VCaP (cell line): ENCODE measurements at regions not wholly inside any gene's neighbourhood (a gene's known extent, or its start where the extent isn't known, plus 50 kb on each side); places are given as distances from the start of the nearest gene placed in this dataset.

ENCODE experiments used
- H3K27ac ChIP-seq: fragments of 450-650 bp; 2 replicates; pipeline ENCODE4 v1.5.1; 2017
- TF ChIP-seq, protein P1 (sequence below): fragments of 450-650 bp; conservative IDR thresholded peaks from 2 replicates; pipeline ENCODE4 v1.5.1; 2017; ENCODE audit warnings: mild to moderate bottlenecking, moderate library complexity

DNA sequence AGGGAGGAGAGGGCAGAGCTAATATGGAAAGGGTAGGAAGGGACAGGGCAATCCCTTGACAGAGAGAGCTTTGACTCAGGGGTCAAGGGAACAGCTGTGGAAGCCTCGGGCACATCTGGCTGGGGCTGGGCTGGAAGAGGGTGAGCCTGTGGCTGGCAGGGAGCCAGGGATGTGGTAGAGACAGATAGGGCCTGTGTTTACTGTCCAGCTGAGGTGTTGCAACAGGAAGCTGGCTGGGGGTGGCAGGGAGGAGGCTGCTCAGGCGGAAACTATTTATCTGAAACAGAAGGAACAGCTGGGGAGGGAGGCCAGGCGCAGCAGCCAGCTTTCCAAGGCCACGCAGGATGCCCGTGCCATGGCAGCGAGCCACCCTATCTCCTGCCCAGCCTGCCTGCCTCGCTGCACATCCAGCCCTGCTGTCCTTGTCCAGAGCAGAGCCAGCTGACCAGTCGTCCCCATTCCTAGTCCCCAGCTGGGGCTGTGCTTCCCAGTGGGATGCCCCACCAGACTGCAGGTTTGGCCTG is 264.7 kb downstream of the CYP26B1 start:
- TF ChIP-seq, protein P1, sequence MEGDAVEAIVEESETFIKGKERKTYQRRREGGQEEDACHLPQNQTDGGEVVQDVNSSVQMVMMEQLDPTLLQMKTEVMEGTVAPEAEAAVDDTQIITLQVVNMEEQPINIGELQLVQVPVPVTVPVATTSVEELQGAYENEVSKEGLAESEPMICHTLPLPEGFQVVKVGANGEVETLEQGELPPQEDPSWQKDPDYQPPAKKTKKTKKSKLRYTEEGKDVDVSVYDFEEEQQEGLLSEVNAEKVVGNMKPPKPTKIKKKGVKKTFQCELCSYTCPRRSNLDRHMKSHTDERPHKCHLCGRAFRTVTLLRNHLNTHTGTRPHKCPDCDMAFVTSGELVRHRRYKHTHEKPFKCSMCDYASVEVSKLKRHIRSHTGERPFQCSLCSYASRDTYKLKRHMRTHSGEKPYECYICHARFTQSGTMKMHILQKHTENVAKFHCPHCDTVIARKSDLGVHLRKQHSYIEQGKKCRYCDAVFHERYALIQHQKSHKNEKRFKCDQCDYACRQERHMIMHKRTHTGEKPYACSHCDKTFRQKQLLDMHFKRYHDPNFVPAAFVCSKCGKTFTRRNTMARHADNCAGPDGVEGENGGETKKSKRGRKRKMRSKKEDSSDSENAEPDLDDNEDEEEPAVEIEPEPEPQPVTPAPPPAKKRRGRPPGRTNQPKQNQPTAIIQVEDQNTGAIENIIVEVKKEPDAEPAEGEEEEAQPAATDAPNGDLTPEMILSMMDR, result no peak

DNA sequence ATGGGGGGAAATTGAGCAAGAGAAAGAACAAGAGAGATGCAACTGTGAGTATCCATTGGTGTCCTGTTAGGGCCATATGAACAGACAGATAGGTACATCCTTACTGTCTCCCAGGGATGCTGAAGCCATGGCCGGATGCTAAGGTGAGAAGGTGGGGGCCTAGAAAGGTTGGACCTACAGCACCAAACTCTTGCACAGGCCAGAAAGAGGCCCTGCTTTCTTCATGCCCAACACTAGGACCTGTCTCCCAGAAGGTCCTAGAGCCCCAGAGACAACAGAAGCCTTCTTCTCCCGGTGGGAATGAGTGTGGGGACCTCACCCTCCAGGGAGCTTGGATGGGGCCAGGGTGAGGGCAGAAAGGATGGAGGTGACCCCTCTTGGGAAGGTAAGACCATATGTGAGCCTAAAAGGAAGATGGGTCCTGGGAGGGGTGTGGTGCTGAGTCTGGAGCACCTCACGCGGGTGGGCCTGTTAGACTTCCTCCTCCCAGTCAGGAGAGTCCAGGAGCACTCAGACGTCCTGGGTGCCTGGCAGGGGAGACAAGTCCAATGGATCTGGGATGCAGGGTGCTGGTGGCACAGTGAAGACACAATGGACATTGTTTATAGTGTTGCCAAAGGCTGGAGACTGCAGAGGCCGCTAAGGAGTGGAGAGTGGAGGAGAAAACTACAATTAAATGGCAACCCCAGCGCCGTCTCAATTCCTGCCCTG is 265.3 kb downstream of the CYP26B1 start:
- H3K27ac ChIP-seq, result peak overlapping the region; percentile 63; the same call in 1 of the 2 replicates
- TF ChIP-seq, protein P1, result no peak

More for the DNA sequence above, 264.7 kb downstream of the CYP26B1 start:
- H3K27ac ChIP-seq, result peak overlapping the region; percentile 63

DNA sequence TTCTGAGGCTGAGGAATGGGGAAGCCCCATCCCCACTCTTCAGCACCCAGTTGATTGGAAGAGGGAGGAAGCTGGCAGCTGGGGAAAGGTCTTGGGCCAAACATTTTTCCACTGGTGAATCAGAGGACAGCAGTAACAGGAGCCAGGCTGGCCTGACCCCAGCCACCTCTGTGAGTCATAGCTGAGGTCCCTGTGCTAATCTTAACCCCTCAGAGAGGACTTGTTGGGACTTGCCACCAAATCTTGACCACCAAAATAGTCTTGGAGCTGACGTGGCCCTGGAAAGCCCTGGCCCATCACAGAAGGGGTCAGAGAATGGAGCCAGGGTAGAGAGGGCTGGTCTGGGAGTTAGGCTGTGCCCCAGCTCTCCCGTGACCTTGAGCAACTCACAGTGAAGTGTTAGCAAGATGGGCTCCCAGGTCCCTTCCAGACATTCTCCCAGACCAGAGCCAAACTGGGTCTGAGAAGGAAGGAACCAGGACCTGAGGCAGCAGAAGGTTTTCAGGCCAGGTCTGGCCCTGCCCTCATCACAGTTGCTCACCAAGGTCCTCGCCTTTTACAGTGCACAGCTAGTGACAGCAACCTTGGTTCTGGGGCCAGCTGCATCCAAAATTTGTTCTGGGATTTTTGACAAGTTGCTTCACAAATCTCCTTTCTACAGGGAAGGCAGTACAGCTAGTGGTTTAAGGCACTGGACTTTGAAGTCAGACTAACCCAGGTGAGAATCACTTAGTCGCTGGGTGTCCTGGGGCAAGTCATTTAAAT is 266.6 kb downstream of the CYP26B1 start:
- TF ChIP-seq, protein P1, result no peak
- no peak overlapping the region for H3K27ac ChIP-seq

DNA sequence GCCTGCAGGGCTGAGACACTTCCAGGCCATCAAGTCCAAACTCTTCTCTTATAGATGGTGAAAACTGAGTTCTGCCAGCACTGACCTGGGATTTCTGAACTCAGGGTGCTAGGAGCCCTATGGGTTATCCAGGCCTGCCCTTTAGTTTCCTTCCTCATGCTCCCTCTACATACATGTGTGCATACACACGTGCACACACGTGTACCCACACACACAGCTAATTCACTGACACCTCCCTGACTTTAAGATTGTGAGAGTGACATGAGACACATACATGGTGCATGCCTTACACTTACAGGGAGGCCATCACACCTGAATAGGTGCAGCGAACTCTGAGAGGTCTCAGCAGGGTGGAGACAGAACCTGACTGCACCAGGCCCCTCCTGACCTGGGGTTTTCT is 267.4 kb downstream of the CYP26B1 start:
- TF ChIP-seq, protein P1, result no peak
- no peak overlapping the region for H3K27ac ChIP-seq

DNA sequence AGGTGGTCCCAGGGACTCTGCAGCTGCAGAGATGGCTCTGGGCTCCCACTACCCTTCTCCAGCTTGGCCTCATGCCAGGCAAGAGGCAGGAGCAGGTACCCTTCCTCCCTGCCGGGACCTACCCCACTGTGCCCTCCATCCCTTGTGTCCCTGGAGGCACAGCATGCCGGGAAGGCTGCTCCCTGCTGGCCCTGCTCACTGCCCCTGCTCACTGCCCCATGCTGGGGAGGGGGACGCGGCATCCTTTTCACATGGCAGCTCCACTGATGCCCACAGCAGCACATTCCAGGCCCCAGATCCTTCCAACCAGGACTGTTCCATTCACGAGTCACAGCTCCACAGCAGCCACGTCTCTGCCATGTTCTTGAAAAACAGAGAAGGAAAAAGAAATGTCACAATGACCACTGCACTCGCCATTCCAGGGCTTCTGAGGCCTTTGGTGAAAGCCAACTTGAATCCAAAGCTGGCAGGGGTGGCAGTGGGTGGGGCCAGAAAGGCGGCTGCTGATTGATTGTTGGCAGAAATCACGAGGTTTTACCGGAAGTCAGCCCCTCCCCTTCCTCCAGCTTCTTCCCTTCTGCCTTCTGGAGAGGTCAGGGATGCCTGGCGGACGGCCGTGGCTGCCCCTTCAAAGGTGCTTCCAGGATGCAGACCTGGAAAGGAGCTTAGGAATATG is 268.0 kb downstream of the CYP26B1 start:
- H3K27ac ChIP-seq, result no peak overlapping the region
- TF ChIP-seq, protein P1, result no peak

DNA sequence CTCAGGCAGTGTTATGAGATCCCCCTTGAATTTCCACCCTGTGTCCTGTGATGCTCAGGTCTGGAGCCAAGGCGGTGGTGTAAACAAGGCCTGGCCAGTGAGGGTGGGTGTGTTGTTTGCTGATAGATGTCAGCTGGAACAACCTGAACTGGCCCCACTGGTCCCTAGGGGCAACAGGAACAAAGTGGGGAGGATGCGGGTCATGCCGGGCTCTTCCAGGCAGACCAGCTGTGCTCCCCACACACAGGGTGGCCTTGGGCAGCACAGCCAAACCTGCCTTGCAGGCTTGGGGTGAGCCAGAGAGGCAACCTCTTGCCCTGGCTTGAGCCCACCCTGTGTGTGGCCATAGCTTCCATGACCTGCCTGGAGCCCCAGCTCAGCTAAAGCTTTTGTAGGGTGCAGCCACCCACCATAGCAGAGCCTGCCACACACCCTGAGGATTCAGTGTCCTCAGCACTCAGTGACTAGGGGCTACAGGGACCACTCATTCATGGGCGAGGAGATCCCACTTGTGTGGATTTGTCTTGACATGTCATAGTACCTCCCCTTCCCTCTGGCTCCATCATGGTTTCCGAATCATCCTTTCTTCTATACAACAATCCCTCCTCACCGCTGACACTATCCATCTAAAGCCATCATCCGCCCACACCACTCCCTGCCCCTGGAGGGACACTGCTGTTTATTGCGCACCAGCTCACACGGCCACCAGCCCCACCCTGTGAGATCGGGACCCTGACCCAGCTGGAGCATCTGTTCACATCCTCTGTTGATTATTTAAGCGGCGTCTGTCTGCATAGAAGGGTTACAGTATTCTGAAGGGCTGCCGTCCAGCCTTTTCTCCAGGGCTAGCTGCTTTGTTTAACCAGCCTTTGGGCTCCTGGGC is 268.8 kb downstream of the CYP26B1 start:
- H3K27ac ChIP-seq, result no peak overlapping the region
- TF ChIP-seq, protein P1, result no peak
